RKO (cell line): ENCODE measurements at regions not wholly inside any gene's neighbourhood (a gene's known extent, or its start where the extent isn't known, plus 50 kb on each side); places are given as distances from the start of the nearest gene placed in this dataset.
"Not testable (repeated sequence)": the region's sequence is repeated elsewhere in the genome, so short reads cannot be mapped to it uniquely, and the experiment has no call there.

Experiments used
- DNase-seq: peaks from one replicate; pipeline ENCODE4 v3.0.0-alpha.2; 2016; ENCODE audit warnings: low spot score

- DNase-seq: no peak
Measured at GRCh38 chr3:26964836-26965235, 342.3 kb downstream of the LRRC3B start.

- DNase-seq: no peak
Measured at GRCh38 chr3:26967501-26967900, 344.9 kb downstream of the LRRC3B start.

- no peak for DNase-seq
Measured at GRCh38 chr3:26984416-26985390, 362.1 kb downstream of the LRRC3B start.

GRCh38 chr3:26989037-26989436 lies 366.5 kb downstream of the LRRC3B start:
- no peak for DNase-seq

GRCh38 chr3:26997226-26997625 lies 372.0 kb downstream of the NEK10 start:
- DNase-seq: no peak

GRCh38 chr3:27010834-27011233 lies 358.3 kb downstream of the NEK10 start:
- no peak for DNase-seq

GRCh38 chr3:27022096-27022761 lies 347.0 kb downstream of the NEK10 start:
- DNase-seq: no peak

GRCh38 chr3:27024493-27024892 lies 344.7 kb downstream of the NEK10 start:
- DNase-seq: no peak

GRCh38 chr3:27025718-27026117 lies 343.5 kb downstream of the NEK10 start:
- DNase-seq: no peak

GRCh38 chr3:27031476-27031875 lies 337.7 kb downstream of the NEK10 start:
- DNase-seq: no peak

GRCh38 chr3:27034255-27034654 lies 334.9 kb downstream of the NEK10 start:
- DNase-seq: no peak

GRCh38 chr3:27040674-27041073 lies 328.5 kb downstream of the NEK10 start:
- no peak for DNase-seq

- not testable (repeated sequence) for DNase-seq
Measured at GRCh38 chr3:27042541-27042940, 326.6 kb downstream of the NEK10 start.

- DNase-seq: no peak
Measured at GRCh38 chr3:27043328-27043955, 325.7 kb downstream of the NEK10 start.

GRCh38 chr3:27044931-27045481 lies 324.2 kb downstream of the NEK10 start:
- DNase-seq: no peak

GRCh38 chr3:27046351-27046750 lies 322.8 kb downstream of the NEK10 start:
- DNase-seq: no peak

GRCh38 chr3:27049792-27050191 lies 319.4 kb downstream of the NEK10 start:
- no peak for DNase-seq

- DNase-seq: not testable (repeated sequence)
Measured at GRCh38 chr3:27051527-27051926, 317.7 kb downstream of the NEK10 start.

GRCh38 chr3:27056326-27056725 lies 312.9 kb downstream of the NEK10 start:
- DNase-seq: no peak

- no peak for DNase-seq
Measured at GRCh38 chr3:27059489-27059888, 309.7 kb downstream of the NEK10 start.
